H9 (cell line): ENCODE measurements at regions not wholly inside any gene's neighbourhood (a gene's known extent, or its start where the extent isn't known, plus 50 kb on each side); places are given as distances from the start of the nearest gene placed in this dataset.

Source experiments
- DNase-seq: peaks from one replicate; pipeline ENCODE4 v3.0.0-alpha.2; 2017
- H2AFZ ChIP-seq: one replicate; pipeline ENCODE4 v1.6.1; 2013; ENCODE audit warnings: mild to moderate bottlenecking, low read length, control low read depth, moderate library complexity
- H2AK5ac ChIP-seq: 2 replicates; pipeline ENCODE4 v1.6.1; 2013; ENCODE audit warnings: low read length, control low read depth, mixed read lengths; ENCODE audit not compliant: insufficient read length
- H2BK120ac ChIP-seq: one replicate; pipeline ENCODE4 v1.6.1; 2013; ENCODE audit warnings: low read depth, mild to moderate bottlenecking, low read length, control low read depth, inconsistent platforms; ENCODE audit not compliant: poor library complexity, severe bottlenecking
- H2BK12ac ChIP-seq: 2 replicates; pipeline ENCODE4 v1.6.1; 2013; ENCODE audit warnings: low read length, control low read depth, mixed read lengths, low read depth; ENCODE audit not compliant: insufficient read length
- H2BK15ac ChIP-seq: 2 replicates; pipeline ENCODE4 v1.6.1; 2013; ENCODE audit warnings: low read depth, low read length, control low read depth
- H2BK20ac ChIP-seq: one replicate; pipeline ENCODE4 v1.6.1; 2013; ENCODE audit warnings: low read depth, mild to moderate bottlenecking, low read length, control low read depth, inconsistent platforms; ENCODE audit not compliant: poor library complexity, severe bottlenecking
- H2BK5ac ChIP-seq: 2 replicates; pipeline ENCODE4 v1.6.1; 2013; ENCODE audit warnings: low read length, control low read depth, mixed read lengths; ENCODE audit not compliant: insufficient read length
- H3K14ac ChIP-seq: 2 replicates; pipeline ENCODE4 v1.6.1; 2013; ENCODE audit warnings: low read length, control low read depth; ENCODE audit not compliant: insufficient read depth
- H3K18ac ChIP-seq: 2 replicates; pipeline ENCODE4 v1.6.1; 2013; ENCODE audit warnings: low read depth, mild to moderate bottlenecking, mixed read lengths, low read length, control low read depth; ENCODE audit not compliant: insufficient read length
- H3K23ac ChIP-seq: 2 replicates; pipeline ENCODE4 v1.6.1; 2013; ENCODE audit warnings: low read length, control low read depth, mixed read lengths, low read depth; ENCODE audit not compliant: insufficient read length
- H3K23me2 ChIP-seq: 2 replicates; pipeline ENCODE4 v1.6.1; 2013; ENCODE audit warnings: low read depth, mild to moderate bottlenecking, mixed read lengths, low read length, control low read depth; ENCODE audit not compliant: insufficient read length, poor library complexity, severe bottlenecking
- H3K27ac ChIP-seq: 2 replicates; pipeline ENCODE4 v1.5.1; 2013; ENCODE audit warnings: low read length, control low read depth, mixed read lengths, low read depth; ENCODE audit not compliant: insufficient read length
- H3K27me3 ChIP-seq: 2 replicates; pipeline ENCODE4 v1.6.1; 2013; ENCODE audit warnings: low read length, control low read depth, inconsistent platforms; ENCODE audit not compliant: insufficient read depth
- H3K4ac ChIP-seq: 2 replicates; pipeline ENCODE4 v1.6.1; 2013; ENCODE audit warnings: low read depth, mild to moderate bottlenecking, control low read depth, inconsistent platforms, low read length, moderate library complexity
- H3K4me1 ChIP-seq: 2 replicates; pipeline ENCODE4 v1.6.1; 2013; ENCODE audit warnings: low read length, control low read depth, inconsistent platforms; ENCODE audit not compliant: insufficient read depth
- H3K4me2 ChIP-seq: 2 replicates; pipeline ENCODE4 v1.6.1; 2013; ENCODE audit warnings: low read length, control low read depth, mixed read lengths; ENCODE audit not compliant: insufficient read length, insufficient read depth
- H3K56ac ChIP-seq: 2 replicates; pipeline ENCODE4 v1.6.1; 2013; ENCODE audit warnings: low read depth, mild to moderate bottlenecking, mixed read lengths, low read length, control low read depth; ENCODE audit not compliant: insufficient read length
- H3K79me1 ChIP-seq: 2 replicates; pipeline ENCODE4 v1.6.1; 2013; ENCODE audit warnings: low read depth, mild to moderate bottlenecking, moderate library complexity, low read length, control low read depth, inconsistent platforms; ENCODE audit not compliant: insufficient read depth, poor library complexity, severe bottlenecking
- H3K79me2 ChIP-seq: 2 replicates; pipeline ENCODE4 v1.6.1; 2013; ENCODE audit warnings: low read length, control low read depth, inconsistent platforms; ENCODE audit not compliant: insufficient read depth
- H3K9ac ChIP-seq: 2 replicates; pipeline ENCODE4 v1.6.1; 2013; ENCODE audit warnings: low read length, control low read depth, mixed read lengths; ENCODE audit not compliant: insufficient read length; ENCODE audit errors: extremely low read depth
- H3K9me3 ChIP-seq: one replicate; pipeline ENCODE4 v1.6.1; 2013; ENCODE audit warnings: low read depth, low read length, inconsistent platforms; ENCODE audit not compliant: control insufficient read depth
- H3T11ph ChIP-seq: one replicate; pipeline ENCODE4 v1.6.1; 2013; ENCODE audit warnings: mild to moderate bottlenecking, low read length, control low read depth, inconsistent platforms
- H4K20me1 ChIP-seq: one replicate; pipeline ENCODE4 v1.6.1; 2013; ENCODE audit not compliant: control insufficient read depth, insufficient read length, insufficient read depth
- H4K5ac ChIP-seq: 2 replicates; pipeline ENCODE4 v1.6.1; 2013; ENCODE audit warnings: low read depth, mild to moderate bottlenecking, mixed read lengths, low read length, control low read depth; ENCODE audit not compliant: insufficient read length
- H4K8ac ChIP-seq: replicated peaks from 2 replicates; pipeline ENCODE4 v1.6.1; 2013; ENCODE audit warnings: low read length, control low read depth, mixed read lengths, low read depth; ENCODE audit not compliant: insufficient read length
- H4K91ac ChIP-seq: 2 replicates; pipeline ENCODE4 v1.6.1; 2013; ENCODE audit warnings: low read depth, mild to moderate bottlenecking, moderate library complexity, mixed read lengths, low read length, control low read depth; ENCODE audit not compliant: insufficient read length
- H3K27ac Mint-ChIP-seq, 3 experiments: 2 replicates in 2 of 3; 3 replicates in 1 of 3; pipeline ENCODE4 v1.8.0; 2020 to 2021; ENCODE audit warnings: mixed read lengths in 3 of 3, mild to moderate bottlenecking in 1 of 3, moderate library complexity in 1 of 3
- H3K27me3 Mint-ChIP-seq: 2 replicates; pipeline ENCODE4 v1.8.0; 2021; ENCODE audit warnings: low read depth, mild to moderate bottlenecking, moderate library complexity, mixed read lengths
- H3K36me3 Mint-ChIP-seq, 3 experiments: 2 replicates in 2 of 3; 3 replicates in 1 of 3; pipeline ENCODE4 v1.8.0; 2020 to 2021; ENCODE audit warnings: low read depth in 3 of 3, mixed read lengths in 3 of 3; ENCODE audit not compliant: insufficient read depth in 1 of 3
- H3K4me1 Mint-ChIP-seq, 2 experiments: 2 replicates each; pipeline ENCODE4 v1.8.0; 2020; ENCODE audit warnings: mixed read lengths in 2 of 2
- H3K4me3 Mint-ChIP-seq, 2 experiments: 2 replicates in 1 of 2; 3 replicates in 1 of 2; pipeline ENCODE4 v1.8.0; 2020 to 2021; ENCODE audit warnings: mild to moderate bottlenecking in 2 of 2, mixed read lengths in 2 of 2, moderate library complexity in 1 of 2
- H3K9me3 Mint-ChIP-seq, 2 experiments: 2 replicates in 1 of 2; 3 replicates in 1 of 2; pipeline ENCODE4 v1.8.0; 2020; ENCODE audit warnings: mild to moderate bottlenecking in 2 of 2, mixed read lengths in 2 of 2, moderate library complexity in 1 of 2
- CTCF ChIP-seq: fragments of 200-600 bp; sonication (generic); conservative IDR thresholded peaks from 3 replicates; pipeline ENCODE4 v1.8.0; 2021; ENCODE audit warnings: antibody characterized with exemption, mild to moderate bottlenecking
- WGBS: extraction: QIAGEN DNeasy Blood & Tissue Kit; methylation state at CpG from one replicate; pipeline ENCODE4 v1.1.7; 2013; ENCODE audit warnings: missing lambda C conversion rate, low lambda C conversion rate, mixed read lengths; ENCODE audit not compliant: insufficient read length; ENCODE audit errors: extremely low coverage; 5-methylcytosine and 5-hydroxymethylcytosine counted together

DNA sequence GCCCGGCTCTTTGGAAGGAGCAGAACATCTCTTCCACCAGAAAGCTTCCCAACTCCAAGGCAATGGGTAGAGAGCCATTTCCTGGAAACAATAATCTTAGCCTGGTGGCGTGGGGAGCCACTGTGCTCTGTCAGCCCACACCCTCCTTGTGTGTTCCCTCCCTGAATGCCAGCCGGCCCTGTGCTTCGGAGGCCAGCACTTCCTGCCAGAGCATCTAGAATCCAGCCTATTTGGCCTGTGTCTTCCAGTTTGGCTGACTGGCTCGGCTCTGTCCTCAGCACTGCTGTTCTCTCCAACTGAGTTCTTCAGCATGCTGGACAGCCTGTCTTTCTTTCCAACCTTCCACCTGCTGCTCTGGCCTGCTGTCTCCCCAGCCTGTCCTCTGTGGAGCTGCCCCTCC lies 349.3 kb downstream of the MFSD1 start:
- no peak overlapping the region for H2BK12ac ChIP-seq
- no peak for DNase-seq
- Mint-ChIP-seq H3K27ac (no peak overlapping the region), H3K4me3 (no peak overlapping the region), H3K4me1 (peaks cover 11 to 27% of the 10 kb centered on the region in 2 experiments), H3K9me3 (no peaks in the 10 kb centered on the region), H3K36me3 (no peaks in the 10 kb centered on the region), H3K27me3 (no peaks in the 10 kb centered on the region)
- WGBS, result no CpG with 5 or more reads among the region's 5 CpGs
- TF ChIP-seq CTCF, result no peak
- H2BK20ac ChIP-seq, result no peak overlapping the region
- no peak overlapping the region for H2BK120ac ChIP-seq
- no peak overlapping the region for H3K4me2 ChIP-seq
- H2AK5ac ChIP-seq, result no peak overlapping the region
- H3K23me2 ChIP-seq, result no peaks in the 10 kb centered on the region
- H3K79me2 ChIP-seq, result no peaks in the 10 kb centered on the region
- H3K18ac ChIP-seq, result no peak overlapping the region
- H3K23ac ChIP-seq, result no peak overlapping the region
- H3K4ac ChIP-seq, result no peak overlapping the region
- no peak overlapping the region for H2AFZ ChIP-seq
- no peak overlapping the region for H3K27ac ChIP-seq
- H3K9ac ChIP-seq, result no peak overlapping the region
- no peak overlapping the region for H3T11ph ChIP-seq
- no peak overlapping the region for H4K5ac ChIP-seq
- no peaks in the 10 kb centered on the region for H4K20me1 ChIP-seq
- H3K79me1 ChIP-seq, result no peaks in the 10 kb centered on the region
- no peak overlapping the region for H4K91ac ChIP-seq
- no peak overlapping the region for H2BK15ac ChIP-seq
- no peak overlapping the region for H3K56ac ChIP-seq
- H3K4me1 ChIP-seq, result no peaks in the 10 kb centered on the region; the same call in 1 of the 2 replicates
- H3K14ac ChIP-seq, result no peak overlapping the region; the same call in 1 of the 2 replicates
- no peak overlapping the region for H4K8ac ChIP-seq
- H2BK5ac ChIP-seq, result no peak overlapping the region
- no peaks in the 10 kb centered on the region for H3K9me3 ChIP-seq
- H3K27me3 ChIP-seq, result no peaks in the 10 kb centered on the region
